HUES48 (cell line): ENCODE measurements at regions not wholly inside any gene's neighbourhood (a gene's known extent, or its start where the extent isn't known, plus 50 kb on each side); places are given as distances from the start of the nearest gene placed in this dataset.

Experiments used
- H3K27ac ChIP-seq: one replicate; pipeline ENCODE4 v1.7.0; 2013; ENCODE audit warnings: low read depth, low read length, inconsistent platforms
- H3K27me3 ChIP-seq: 2 replicates; pipeline ENCODE4 v1.6.1; 2013; ENCODE audit warnings: mild to moderate bottlenecking, low read length; ENCODE audit not compliant: control insufficient read depth, insufficient read depth
- H3K36me3 ChIP-seq: 2 replicates; pipeline ENCODE4 v1.6.1; 2013; ENCODE audit warnings: low read length; ENCODE audit not compliant: control insufficient read depth, insufficient read depth
- H3K4me1 ChIP-seq: 2 replicates; pipeline ENCODE4 v1.6.1; 2013; ENCODE audit warnings: mild to moderate bottlenecking, low read length; ENCODE audit not compliant: control insufficient read depth, insufficient read depth
- H3K4me3 ChIP-seq: 2 replicates; pipeline ENCODE4 v1.5.1; 2013; ENCODE audit warnings: mild to moderate bottlenecking, low read depth, low read length
- H3K9ac ChIP-seq: 2 replicates; pipeline ENCODE4 v1.6.1; 2013; ENCODE audit warnings: mild to moderate bottlenecking, low read depth, low read length, moderate library complexity
- H3K9me3 ChIP-seq: 2 replicates; pipeline ENCODE4 v1.6.1; 2013; ENCODE audit warnings: low read length; ENCODE audit not compliant: control insufficient read depth, insufficient read depth

GRCh38 chr21:27802816-27803475, 836.1 kb upstream of the ADAMTS5 start:
- Histone ChIP-seq H3K9ac (no peak overlapping the region), H3K9me3 (no peaks in the 10 kb centered on the region), H3K27me3 (no peaks in the 10 kb centered on the region), H3K27ac (no peak overlapping the region), H3K4me1 (no peaks in the 10 kb centered on the region), H3K4me3 (no peak overlapping the region), H3K36me3 (no peaks in the 10 kb centered on the region)

GRCh38 chr21:27799861-27800260, 833.0 kb upstream of the ADAMTS5 start:
- Histone ChIP-seq H3K36me3 (no peaks in the 10 kb centered on the region), H3K4me1 (peaks cover 7% of the 10 kb centered on the region), H3K9me3 (no peaks in the 10 kb centered on the region)

GRCh38 chr21:27796106-27796505, 829.2 kb upstream of the ADAMTS5 start:
- Histone ChIP-seq H3K36me3 (no peaks in the 10 kb centered on the region), H3K27ac (no peak overlapping the region), H3K27me3 (no peaks in the 10 kb centered on the region), H3K9ac (no peak overlapping the region), H3K9me3 (no peaks in the 10 kb centered on the region), H3K4me1 (peaks cover 7% of the 10 kb centered on the region), H3K4me3 (no peak overlapping the region)

More at GRCh38 chr21:27799861-27800260, 833.0 kb upstream of the ADAMTS5 start:
- no peak overlapping the region for H3K9ac ChIP-seq
- H3K27me3 ChIP-seq, result no peaks in the 10 kb centered on the region
- H3K4me3 ChIP-seq, result no peak overlapping the region
- no peak overlapping the region for H3K27ac ChIP-seq

- no peak overlapping the region for H3K9ac ChIP-seq
- no peaks in the 10 kb centered on the region for H3K36me3 ChIP-seq
- H3K9me3 ChIP-seq, result no peaks in the 10 kb centered on the region
- peaks cover 7% of the 10 kb centered on the region for H3K4me1 ChIP-seq
- H3K4me3 ChIP-seq, result no peak overlapping the region
- no peaks in the 10 kb centered on the region for H3K27me3 ChIP-seq
- H3K27ac ChIP-seq, result peak overlapping the region; percentile 4
Measured at GRCh38 chr21:27795418-27795817, 828.5 kb upstream of the ADAMTS5 start.

DNA sequence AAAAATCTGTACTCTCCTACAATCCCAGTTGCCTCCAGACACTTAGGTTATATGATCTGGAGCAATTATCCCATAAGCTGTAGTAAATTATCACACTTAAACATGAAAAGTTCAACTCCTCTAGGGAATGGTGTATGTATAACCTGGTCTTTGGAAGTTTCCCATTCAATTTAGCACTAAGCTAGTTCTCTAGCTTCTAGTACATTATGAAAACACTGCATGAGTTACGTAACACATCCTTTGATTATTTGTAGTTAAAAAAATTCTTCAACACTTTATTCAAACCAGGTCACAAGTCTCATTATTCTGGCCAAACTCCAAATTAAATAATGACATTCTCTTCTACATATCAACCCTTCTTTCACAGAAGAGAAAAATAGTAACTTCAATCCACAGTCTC, 827.0 kb upstream of the ADAMTS5 start:
- Histone ChIP-seq H3K4me3 (no peak overlapping the region), H3K9ac (no peak overlapping the region), H3K9me3 (no peaks in the 10 kb centered on the region), H3K27ac (no peak overlapping the region), H3K4me1 (peaks cover 7% of the 10 kb centered on the region), H3K36me3 (no peaks in the 10 kb centered on the region), H3K27me3 (no peaks in the 10 kb centered on the region)

DNA sequence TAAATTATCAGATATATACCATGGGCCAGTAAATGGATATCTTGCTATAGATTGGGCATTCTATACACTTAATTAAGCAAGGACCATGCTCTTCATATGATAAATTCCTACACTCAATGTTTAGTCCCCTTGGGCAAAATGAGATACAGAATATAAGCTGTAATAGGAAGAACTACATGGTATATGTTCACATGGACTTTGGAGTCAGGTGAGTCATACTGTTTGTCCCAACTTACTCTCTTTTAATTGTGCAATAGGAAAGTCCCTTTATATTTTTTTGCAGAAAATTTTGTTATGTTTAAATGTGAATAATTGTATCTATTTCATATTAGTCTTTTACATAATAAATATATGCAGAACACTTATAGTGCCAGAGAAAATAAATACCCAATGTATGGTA, 820.2 kb upstream of the ADAMTS5 start:
- H3K36me3 ChIP-seq, result no peaks in the 10 kb centered on the region
- no peaks in the 10 kb centered on the region for H3K9me3 ChIP-seq
- no peaks in the 10 kb centered on the region for H3K4me1 ChIP-seq
- H3K27ac ChIP-seq, result no peak overlapping the region
- H3K27me3 ChIP-seq, result no peaks in the 10 kb centered on the region
- no peak overlapping the region for H3K9ac ChIP-seq
- H3K4me3 ChIP-seq, result no peak overlapping the region

DNA sequence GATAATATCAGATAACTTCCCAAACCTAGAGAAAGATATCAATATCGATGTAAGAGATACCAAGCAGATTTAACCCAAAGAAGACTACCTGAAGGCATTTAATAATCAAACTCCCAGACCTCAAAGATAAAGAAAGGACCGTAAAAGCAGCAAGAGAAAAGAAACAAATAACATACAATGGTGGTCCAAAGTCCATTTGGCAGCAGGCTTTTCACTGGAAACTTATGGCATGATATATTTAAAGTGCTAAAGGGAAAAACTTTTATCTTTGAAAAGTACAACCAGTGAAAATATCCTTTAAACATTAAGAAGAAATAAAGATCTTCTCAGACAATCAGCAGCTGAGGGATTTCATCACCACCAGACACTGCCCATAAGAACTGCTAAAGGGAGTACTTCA, 812.7 kb upstream of the ADAMTS5 start:
- Histone ChIP-seq H3K27ac (no peak overlapping the region), H3K4me3 (no peak overlapping the region), H3K27me3 (no peaks in the 10 kb centered on the region)

DNA sequence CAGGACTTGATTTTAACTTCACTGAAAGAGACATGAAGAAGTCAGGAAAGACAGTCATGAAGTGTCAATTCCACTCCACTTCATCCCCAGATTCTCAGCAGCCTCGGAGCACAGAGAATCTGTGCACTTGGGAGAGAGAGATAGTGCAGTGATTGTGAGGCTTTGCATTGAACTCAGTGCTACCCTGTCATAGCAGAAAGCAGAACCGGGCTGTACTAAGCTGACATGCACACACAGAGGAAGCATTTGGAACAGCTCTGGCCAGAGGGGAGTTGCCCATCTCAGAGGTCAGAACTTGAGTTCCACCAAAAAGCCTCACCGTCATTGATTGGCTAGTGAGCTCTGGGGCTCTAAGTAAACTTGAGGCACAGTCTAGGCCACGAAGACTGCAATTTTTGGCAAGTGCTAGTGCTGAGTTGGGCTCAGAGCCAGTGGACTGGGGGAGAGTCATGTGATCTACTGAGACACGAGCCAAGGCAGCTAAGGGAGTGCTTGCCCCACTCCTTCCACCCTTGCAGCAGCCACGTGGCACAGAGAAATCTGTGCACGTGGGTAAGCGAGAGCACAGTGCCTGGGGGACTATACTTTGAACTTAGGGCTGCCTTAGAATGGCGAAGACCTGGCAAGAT, 810.2 kb upstream of the ADAMTS5 start:
- Histone ChIP-seq H3K27me3 (no peaks in the 10 kb centered on the region), H3K27ac (no peak overlapping the region), H3K9ac (no peak overlapping the region), H3K4me3 (no peak overlapping the region), H3K36me3 (no peaks in the 10 kb centered on the region), H3K9me3 (no peaks in the 10 kb centered on the region), H3K4me1 (no peaks in the 10 kb centered on the region)

More for the DNA sequence above, 812.7 kb upstream of the ADAMTS5 start:
- Histone ChIP-seq H3K9me3 (no peaks in the 10 kb centered on the region), H3K36me3 (no peaks in the 10 kb centered on the region), H3K4me1 (no peaks in the 10 kb centered on the region), H3K9ac (no peak overlapping the region)

DNA sequence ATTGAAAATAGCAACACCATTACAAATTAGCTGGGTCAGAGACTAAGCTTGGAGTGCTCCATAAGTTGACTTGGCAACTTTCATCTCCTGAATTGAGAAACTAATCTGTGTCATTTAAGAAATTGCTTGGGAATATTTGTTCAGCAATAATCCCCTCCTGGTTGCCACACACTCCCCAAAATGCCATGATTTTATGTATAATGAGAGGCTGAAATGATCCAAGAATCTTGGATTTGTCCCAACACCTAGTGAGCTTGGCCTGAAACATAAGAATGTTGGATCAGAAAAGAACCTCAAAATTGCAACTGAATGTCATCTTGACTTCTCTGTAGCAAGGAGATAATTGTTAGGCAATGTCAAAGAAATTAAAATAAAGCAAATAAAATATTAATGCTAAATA, 805.9 kb upstream of the ADAMTS5 start:
- no peaks in the 10 kb centered on the region for H3K27me3 ChIP-seq
- H3K27ac ChIP-seq, result no peak overlapping the region
- H3K9me3 ChIP-seq, result no peaks in the 10 kb centered on the region
- H3K9ac ChIP-seq, result no peak overlapping the region
- no peaks in the 10 kb centered on the region for H3K4me1 ChIP-seq
- no peaks in the 10 kb centered on the region for H3K36me3 ChIP-seq
- H3K4me3 ChIP-seq, result no peak overlapping the region

- Histone ChIP-seq H3K27ac (no peak overlapping the region), H3K9me3 (no peaks in the 10 kb centered on the region)
Measured at GRCh38 chr21:27771938-27772483, 805.1 kb upstream of the ADAMTS5 start.

GRCh38 chr21:27769763-27770162, 802.9 kb upstream of the ADAMTS5 start:
- no peaks in the 10 kb centered on the region for H3K36me3 ChIP-seq
- H3K4me1 ChIP-seq, result no peaks in the 10 kb centered on the region
- H3K27ac ChIP-seq, result no peak overlapping the region

More at GRCh38 chr21:27771938-27772483, 805.1 kb upstream of the ADAMTS5 start:
- H3K4me1 ChIP-seq, result no peaks in the 10 kb centered on the region
- no peak overlapping the region for H3K4me3 ChIP-seq
- no peaks in the 10 kb centered on the region for H3K27me3 ChIP-seq
- no peaks in the 10 kb centered on the region for H3K36me3 ChIP-seq
- no peak overlapping the region for H3K9ac ChIP-seq

More at GRCh38 chr21:27769763-27770162, 802.9 kb upstream of the ADAMTS5 start:
- Histone ChIP-seq H3K4me3 (no peak overlapping the region), H3K27me3 (no peaks in the 10 kb centered on the region), H3K9me3 (no peaks in the 10 kb centered on the region), H3K9ac (no peak overlapping the region)
